ENCODE measurements at regions not wholly inside any gene's neighbourhood (a gene's known extent, or its start where the extent isn't known, plus 50 kb on each side); places are given as distances from the start of the nearest gene placed in this dataset.

DNA sequence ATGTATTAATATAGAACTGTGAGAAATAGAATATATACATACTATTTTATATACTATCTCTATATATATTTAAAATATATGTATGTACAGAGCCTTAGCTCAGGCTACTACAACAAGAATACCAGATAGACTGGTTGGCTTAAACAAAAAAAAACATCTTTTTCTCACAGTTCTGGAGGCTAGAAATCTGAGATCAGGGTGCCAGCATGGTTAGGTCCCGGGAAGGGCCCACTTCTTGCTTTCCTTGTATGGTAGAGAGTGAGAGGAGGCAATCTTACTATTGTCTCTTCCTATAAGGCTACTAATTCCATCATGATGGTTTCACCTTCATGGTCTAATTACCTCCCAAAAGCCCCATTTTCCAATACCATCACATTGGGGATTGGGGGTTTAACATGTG lies 613.0 kb downstream of the ZNF608 start:
- no peak for TF ChIP-seq CTCF (conservative IDR thresholded peaks at IDR 0.05; ENCODE audit: low read depth, low read length)
- no peak for TF ChIP-seq EZH2 (IDR thresholded peaks at IDR 0.05; ENCODE audit: borderline replicate concordance, low read depth, low read length, poor library complexity, severe bottlenecking)
